ENCODE measurements at regions not wholly inside any gene's neighbourhood (a gene's known extent, or its start where the extent isn't known, plus 50 kb on each side); places are given as distances from the start of the nearest gene placed in this dataset.
"Not testable (repeated sequence)": the region's sequence is repeated elsewhere in the genome, so short reads cannot be mapped to it uniquely, and the experiment has no call there.

- TF ChIP-seq, protein P1, sequence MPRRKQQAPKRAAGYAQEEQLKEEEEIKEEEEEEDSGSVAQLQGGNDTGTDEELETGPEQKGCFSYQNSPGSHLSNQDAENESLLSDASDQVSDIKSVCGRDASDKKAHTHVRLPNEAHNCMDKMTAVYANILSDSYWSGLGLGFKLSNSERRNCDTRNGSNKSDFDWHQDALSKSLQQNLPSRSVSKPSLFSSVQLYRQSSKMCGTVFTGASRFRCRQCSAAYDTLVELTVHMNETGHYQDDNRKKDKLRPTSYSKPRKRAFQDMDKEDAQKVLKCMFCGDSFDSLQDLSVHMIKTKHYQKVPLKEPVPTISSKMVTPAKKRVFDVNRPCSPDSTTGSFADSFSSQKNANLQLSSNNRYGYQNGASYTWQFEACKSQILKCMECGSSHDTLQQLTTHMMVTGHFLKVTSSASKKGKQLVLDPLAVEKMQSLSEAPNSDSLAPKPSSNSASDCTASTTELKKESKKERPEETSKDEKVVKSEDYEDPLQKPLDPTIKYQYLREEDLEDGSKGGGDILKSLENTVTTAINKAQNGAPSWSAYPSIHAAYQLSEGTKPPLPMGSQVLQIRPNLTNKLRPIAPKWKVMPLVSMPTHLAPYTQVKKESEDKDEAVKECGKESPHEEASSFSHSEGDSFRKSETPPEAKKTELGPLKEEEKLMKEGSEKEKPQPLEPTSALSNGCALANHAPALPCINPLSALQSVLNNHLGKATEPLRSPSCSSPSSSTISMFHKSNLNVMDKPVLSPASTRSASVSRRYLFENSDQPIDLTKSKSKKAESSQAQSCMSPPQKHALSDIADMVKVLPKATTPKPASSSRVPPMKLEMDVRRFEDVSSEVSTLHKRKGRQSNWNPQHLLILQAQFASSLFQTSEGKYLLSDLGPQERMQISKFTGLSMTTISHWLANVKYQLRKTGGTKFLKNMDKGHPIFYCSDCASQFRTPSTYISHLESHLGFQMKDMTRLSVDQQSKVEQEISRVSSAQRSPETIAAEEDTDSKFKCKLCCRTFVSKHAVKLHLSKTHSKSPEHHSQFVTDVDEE (CRISPR knock-in tag; IDR thresholded peaks at IDR 0.05) = no peak
- TF ChIP-seq PPARA (CRISPR knock-in tag; IDR thresholded peaks at IDR 0.05; ENCODE audit: borderline replicate concordance) (no peak), CSDC2 (CRISPR knock-in tag; IDR thresholded peaks at IDR 0.05) (no peak)
Observed at GRCh38 chr7:4604456-4604940, 77.6 kb upstream of the FOXK1 start (continued).

GRCh38 chr7:4606797-4607196 is 75.3 kb upstream of the FOXK1 start:
- ATAC-seq = no peak
- no peak for TF ChIP-seq ZNF8 (CRISPR knock-in tag; IDR thresholded peaks at IDR 0.05)
- TF ChIP-seq CSRNP3 (CRISPR knock-in tag; IDR thresholded peaks at IDR 0.05) = no peak
- no peak for TF ChIP-seq ZFP3 (CRISPR knock-in tag; IDR thresholded peaks at IDR 0.05)
- TF ChIP-seq BACH2 (CRISPR knock-in tag; IDR thresholded peaks at IDR 0.05; ENCODE audit: borderline replicate concordance) = no peak
- no peak for TF ChIP-seq RARB (CRISPR knock-in tag; IDR thresholded peaks at IDR 0.05)
- no peak for TF ChIP-seq ZC3H10 (CRISPR knock-in tag; IDR thresholded peaks at IDR 0.05)
- TF ChIP-seq ESRRG (CRISPR knock-in tag; IDR thresholded peaks at IDR 0.05) = no peak
- TF ChIP-seq, protein P2, sequence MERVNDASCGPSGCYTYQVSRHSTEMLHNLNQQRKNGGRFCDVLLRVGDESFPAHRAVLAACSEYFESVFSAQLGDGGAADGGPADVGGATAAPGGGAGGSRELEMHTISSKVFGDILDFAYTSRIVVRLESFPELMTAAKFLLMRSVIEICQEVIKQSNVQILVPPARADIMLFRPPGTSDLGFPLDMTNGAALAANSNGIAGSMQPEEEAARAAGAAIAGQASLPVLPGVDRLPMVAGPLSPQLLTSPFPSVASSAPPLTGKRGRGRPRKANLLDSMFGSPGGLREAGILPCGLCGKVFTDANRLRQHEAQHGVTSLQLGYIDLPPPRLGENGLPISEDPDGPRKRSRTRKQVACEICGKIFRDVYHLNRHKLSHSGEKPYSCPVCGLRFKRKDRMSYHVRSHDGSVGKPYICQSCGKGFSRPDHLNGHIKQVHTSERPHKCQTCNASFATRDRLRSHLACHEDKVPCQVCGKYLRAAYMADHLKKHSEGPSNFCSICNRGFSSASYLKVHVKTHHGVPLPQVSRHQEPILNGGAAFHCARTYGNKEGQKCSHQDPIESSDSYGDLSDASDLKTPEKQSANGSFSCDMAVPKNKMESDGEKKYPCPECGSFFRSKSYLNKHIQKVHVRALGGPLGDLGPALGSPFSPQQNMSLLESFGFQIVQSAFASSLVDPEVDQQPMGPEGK (CRISPR knock-in tag; IDR thresholded peaks at IDR 0.05; ENCODE audit: borderline replicate concordance) = no peak
- no peak for TF ChIP-seq ISL1 (CRISPR knock-in tag; IDR thresholded peaks at IDR 0.05)
- no peak for TF ChIP-seq TOX (CRISPR knock-in tag; IDR thresholded peaks at IDR 0.05; ENCODE audit: borderline replicate concordance)
- no peak for TF ChIP-seq SNAI2 (CRISPR knock-in tag; IDR thresholded peaks at IDR 0.05)
- TF ChIP-seq GLIS3 (CRISPR knock-in tag; IDR thresholded peaks at IDR 0.05) = no peak
- TF ChIP-seq, protein P3, sequence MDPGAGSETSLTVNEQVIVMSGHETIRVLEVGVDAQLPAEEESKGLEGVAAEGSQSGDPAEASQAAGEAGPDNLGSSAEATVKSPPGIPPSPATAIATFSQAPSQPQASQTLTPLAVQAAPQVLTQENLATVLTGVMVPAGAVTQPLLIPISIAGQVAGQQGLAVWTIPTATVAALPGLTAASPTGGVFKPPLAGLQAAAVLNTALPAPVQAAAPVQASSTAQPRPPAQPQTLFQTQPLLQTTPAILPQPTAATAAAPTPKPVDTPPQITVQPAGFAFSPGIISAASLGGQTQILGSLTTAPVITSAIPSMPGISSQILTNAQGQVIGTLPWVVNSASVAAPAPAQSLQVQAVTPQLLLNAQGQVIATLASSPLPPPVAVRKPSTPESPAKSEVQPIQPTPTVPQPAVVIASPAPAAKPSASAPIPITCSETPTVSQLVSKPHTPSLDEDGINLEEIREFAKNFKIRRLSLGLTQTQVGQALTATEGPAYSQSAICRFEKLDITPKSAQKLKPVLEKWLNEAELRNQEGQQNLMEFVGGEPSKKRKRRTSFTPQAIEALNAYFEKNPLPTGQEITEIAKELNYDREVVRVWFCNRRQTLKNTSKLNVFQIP (CRISPR knock-in tag; IDR thresholded peaks at IDR 0.05; ENCODE audit: borderline replicate concordance, low read depth) = no peak
- no peak for TF ChIP-seq TCF4 (CRISPR knock-in tag; IDR thresholded peaks at IDR 0.05; ENCODE audit: borderline replicate concordance)
- TF ChIP-seq CREB5 (CRISPR knock-in tag; IDR thresholded peaks at IDR 0.05; ENCODE audit: low read depth) = no peak
- no peak for TF ChIP-seq ARNTL (CRISPR knock-in tag; IDR thresholded peaks at IDR 0.05; ENCODE audit: borderline replicate concordance, low read depth)

- no peak for TF ChIP-seq ZC3H10 (CRISPR knock-in tag; IDR thresholded peaks at IDR 0.05)
- no peak for ATAC-seq
Observed at GRCh38 chr7:4607311-4607729, 74.8 kb upstream of the FOXK1 start.

DNA sequence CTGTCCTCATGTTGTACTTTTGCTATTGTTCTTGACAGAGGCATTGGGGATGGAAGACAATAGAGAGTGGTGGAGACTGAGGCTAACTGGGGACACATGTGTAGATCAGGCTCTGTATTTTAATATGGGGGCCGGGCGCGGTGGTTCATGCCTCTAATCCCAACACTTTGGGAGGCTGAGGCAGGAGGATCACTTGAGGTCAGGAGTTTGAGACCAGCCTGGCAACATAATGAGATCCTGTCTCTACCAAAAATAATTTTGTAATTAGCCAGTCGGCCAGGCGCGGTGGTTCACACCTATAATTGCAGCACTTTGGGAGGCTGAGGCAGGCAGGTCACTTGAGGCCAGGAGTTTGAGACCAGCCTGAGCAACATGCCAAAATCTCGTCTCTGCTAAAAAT is 72.5 kb upstream of the FOXK1 start:
- not testable (repeated sequence) for ATAC-seq
